ENCODE measurements at regions not wholly inside any gene's neighbourhood (a gene's known extent, or its start where the extent isn't known, plus 50 kb on each side); places are given as distances from the start of the nearest gene placed in this dataset.

DNA sequence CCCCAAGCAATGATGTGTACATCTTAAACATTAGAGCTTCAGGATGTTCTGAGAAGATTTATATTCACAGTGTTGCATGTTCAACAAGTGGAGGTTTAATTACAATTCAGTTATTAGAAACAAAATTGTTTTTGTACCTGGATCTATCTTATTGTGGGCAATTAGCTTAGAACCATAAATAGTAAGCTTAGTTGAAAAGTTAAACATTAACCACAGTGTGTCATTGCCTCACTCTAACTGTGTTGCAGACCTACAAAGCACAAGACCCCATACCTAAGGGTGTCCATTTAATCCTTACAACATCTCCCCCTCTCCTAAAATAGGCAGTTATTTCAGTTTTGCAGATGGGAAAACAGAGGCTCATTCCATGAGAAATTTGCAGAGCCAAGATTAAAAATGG, 632.0 kb upstream of the SOX9 start:
- no peaks in the 10 kb centered on the region for H3K9me1 ChIP-seq (replicated peaks; ENCODE audit: control insufficient read depth, extremely low read depth, insufficient read depth, low read length)
- H3K4me2 ChIP-seq (ENCODE audit: insufficient read depth, low read length), result no peak overlapping the region
- ChIA-PET POLR2A (no interaction called here), CTCF (no interaction called here)
- no TSS peak for BruUV-seq (replicated peaks)
- H3K9me3 ChIP-seq (replicated peaks; ENCODE audit: control insufficient read depth, insufficient read depth, low read length), result peaks cover 5% of the 10 kb centered on the region
- H3K4me3 ChIP-seq (replicated peaks in 1 of 3; ENCODE audit: insufficient read depth in 1 of 3, low read depth in 1 of 3, low read length in 3 of 3), result no peak overlapping the region
- FAIRE-seq (no peak), DNase-seq (ENCODE audit: low read depth, low spot score) (no peak)
- TF ChIP-seq POLR2AphosphoS5 (IDR thresholded peaks at IDR 0.05; ENCODE audit: insufficient read depth, low read depth, low read length) (no peak), FOS (IDR thresholded peaks at IDR 0.05; ENCODE audit: borderline replicate concordance, insufficient read depth, low read length) (no peak), EZH2 (IDR thresholded peaks at IDR 0.05; ENCODE audit: borderline replicate concordance, low read depth, low read length, severe bottlenecking) (no peak), MYC (IDR thresholded peaks at IDR 0.05; ENCODE audit: low read depth, low read length) (no peak), GATA2 (IDR thresholded peaks at IDR 0.05; ENCODE audit: insufficient read depth, insufficient read length, low read depth, low read length) (no peak), MAX (IDR thresholded peaks at IDR 0.05; ENCODE audit: insufficient read depth, insufficient read length) (no peak), JUN (IDR thresholded peaks at IDR 0.05; ENCODE audit: borderline replicate concordance, insufficient read depth, insufficient read length, low read depth) (no peak), POLR2A (IDR thresholded peaks at IDR 0.05; ENCODE audit: low read depth, low read length) (no peak)
- TF ChIP-seq, protein P1, sequence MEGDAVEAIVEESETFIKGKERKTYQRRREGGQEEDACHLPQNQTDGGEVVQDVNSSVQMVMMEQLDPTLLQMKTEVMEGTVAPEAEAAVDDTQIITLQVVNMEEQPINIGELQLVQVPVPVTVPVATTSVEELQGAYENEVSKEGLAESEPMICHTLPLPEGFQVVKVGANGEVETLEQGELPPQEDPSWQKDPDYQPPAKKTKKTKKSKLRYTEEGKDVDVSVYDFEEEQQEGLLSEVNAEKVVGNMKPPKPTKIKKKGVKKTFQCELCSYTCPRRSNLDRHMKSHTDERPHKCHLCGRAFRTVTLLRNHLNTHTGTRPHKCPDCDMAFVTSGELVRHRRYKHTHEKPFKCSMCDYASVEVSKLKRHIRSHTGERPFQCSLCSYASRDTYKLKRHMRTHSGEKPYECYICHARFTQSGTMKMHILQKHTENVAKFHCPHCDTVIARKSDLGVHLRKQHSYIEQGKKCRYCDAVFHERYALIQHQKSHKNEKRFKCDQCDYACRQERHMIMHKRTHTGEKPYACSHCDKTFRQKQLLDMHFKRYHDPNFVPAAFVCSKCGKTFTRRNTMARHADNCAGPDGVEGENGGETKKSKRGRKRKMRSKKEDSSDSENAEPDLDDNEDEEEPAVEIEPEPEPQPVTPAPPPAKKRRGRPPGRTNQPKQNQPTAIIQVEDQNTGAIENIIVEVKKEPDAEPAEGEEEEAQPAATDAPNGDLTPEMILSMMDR (IDR thresholded peaks at IDR 0.05; ENCODE audit: extremely low read depth in 1 of 2, insufficient read depth in 1 of 2, low read depth in 1 of 2, low read length in 2 of 2), result no peak
- H3K79me2 ChIP-seq (ENCODE audit: control insufficient read depth, insufficient read depth, low read length), result no peaks in the 10 kb centered on the region
- H2AFZ ChIP-seq (ENCODE audit: low read depth, low read length), result no peak overlapping the region
- dilution Hi-C loops (cut with MboI; ENCODE audit: extremely low pct_ligation_motif_present, low sequenced_read_pairs) (no loop called here), intact Hi-C loops (cut with micrococcal nuclease) (no loop called here)
- no peaks in the 10 kb centered on the region for H3K27me3 ChIP-seq (ENCODE audit: control insufficient read depth in 2 of 2, insufficient read depth in 2 of 2, low read length in 2 of 2)
- no peaks in the 10 kb centered on the region for H3K36me3 ChIP-seq (ENCODE audit: control insufficient read depth in 2 of 2, extremely low read depth in 1 of 2, insufficient read depth in 2 of 2, low read length in 2 of 2)
- H4K20me1 ChIP-seq (replicated peaks; ENCODE audit: control insufficient read depth, extremely low read depth, insufficient read depth, low read length), result no peaks in the 10 kb centered on the region
- no peak overlapping the region for H3K27ac ChIP-seq (ENCODE audit: insufficient read depth, low read depth, low read length)
- H3K9ac ChIP-seq (replicated peaks; ENCODE audit: extremely low read depth, insufficient read depth, low read length), result no peak overlapping the region
- no peaks in the 10 kb centered on the region for H3K4me1 ChIP-seq (ENCODE audit: control insufficient read depth, extremely low read depth, insufficient read depth, low read length)

Measured in endothelial cell of umbilical vein (primary cell).